Vagina (tissue), 2 donors: ENCODE measurements at regions not wholly inside any gene's neighbourhood (a gene's known extent, or its start where the extent isn't known, plus 50 kb on each side); places are given as distances from the start of the nearest gene placed in this dataset.

ENCODE experiments used
- DNase-seq, 2 donors: peaks; one replicate each; pipeline ENCODE4 v3.0.0-alpha.2; 2017; ENCODE audit errors: extremely low spot score in 2 of 2
- H3K27ac ChIP-seq: fragments of 200-600 bp; sonication (generic); one replicate; pipeline ENCODE4 v1.5.1; 2019
- H3K27me3 ChIP-seq: fragments of 200-600 bp; sonication (generic); one replicate; pipeline ENCODE4 v1.5.1; 2019
- H3K36me3 ChIP-seq, 2 donors: fragments of 200-600 bp; sonication (generic); one replicate each; pipeline ENCODE4 v1.5.1; 2017 to 2019
- H3K4me1 ChIP-seq: fragments of 200-600 bp; sonication (generic); one replicate; pipeline ENCODE4 v1.5.1; 2019
- H3K4me3 ChIP-seq, 2 donors: fragments of 200-600 bp; sonication (generic); 1 replicate in 1 of 2; 2 replicates in 1 of 2; pipeline ENCODE4 v1.5.1; 2016 to 2019
- H3K9me3 ChIP-seq: fragments of 200-600 bp; sonication (generic); one replicate; pipeline ENCODE4 v1.5.1; 2019
- CTCF ChIP-seq, 3 experiments: fragments of 450-650 bp in 2 of 3; fragments of 200-600 bp in 1 of 3; sonication (generic) in 1 of 3; IDR thresholded peaks; one replicate each; pipeline ENCODE4 v1.5.1; 2017 to 2019; ENCODE audit warnings: antibody characterized with exemption in 3 of 3, mild to moderate bottlenecking in 2 of 3, moderate library complexity in 2 of 3
- POLR2A ChIP-seq, 2 donors: fragments of 450-650 bp; IDR thresholded peaks; one replicate each; pipeline ENCODE4 v1.6.1; 2017; ENCODE audit warnings: antibody characterized with exemption in 2 of 2, mild to moderate bottlenecking in 2 of 2, moderate library complexity in 2 of 2
- POLR2AphosphoS5 ChIP-seq, 2 donors: sonication (generic); formaldehyde crosslinking; IDR thresholded peaks; one replicate each; pipeline ENCODE4 v1.9.0; 2017; ENCODE audit warnings: antibody characterized with exemption in 2 of 2, mild to moderate bottlenecking in 2 of 2, low read depth in 1 of 2; ENCODE audit not compliant: insufficient read depth in 1 of 2
- intact Hi-C: fragments of 100-400 bp; cut with DNase I; formaldehyde crosslinking; loops from one replicate; pipeline ENCODE4 v1.15.1; 2023

GRCh38 chr10:108078263-108078662, 913.8 kb upstream of the SORCS1 start:
- no peak for DNase-seq
- Histone ChIP-seq H3K36me3 (no peaks in the 10 kb centered on the region), H3K9me3 (no peaks in the 10 kb centered on the region), H3K27ac (no peak overlapping the region), H3K27me3 (no peaks in the 10 kb centered on the region), H3K4me3 (no peak overlapping the region), H3K4me1 (no peaks in the 10 kb centered on the region)
- TF ChIP-seq POLR2A (IDR thresholded peaks at IDR 0.05): no peak
- TF ChIP-seq CTCF (IDR thresholded peaks at IDR 0.05): no peak
- TF ChIP-seq POLR2AphosphoS5 (IDR thresholded peaks at IDR 0.05; ENCODE audit: insufficient read depth in 1 of 2, low read depth in 1 of 2): no peak
- intact Hi-C loops: no loop called here

GRCh38 chr10:108072466-108072865, 908.0 kb upstream of the SORCS1 start:
- Histone ChIP-seq H3K27me3 (no peaks in the 10 kb centered on the region), H3K27ac (no peak overlapping the region), H3K4me3 (no peak overlapping the region), H3K9me3 (no peaks in the 10 kb centered on the region), H3K4me1 (no peaks in the 10 kb centered on the region), H3K36me3 (no peaks in the 10 kb centered on the region)
- TF ChIP-seq CTCF (IDR thresholded peaks at IDR 0.05): no peak
- no peak for TF ChIP-seq POLR2A (IDR thresholded peaks at IDR 0.05)
- no peak for TF ChIP-seq POLR2AphosphoS5 (IDR thresholded peaks at IDR 0.05; ENCODE audit: insufficient read depth in 1 of 2, low read depth in 1 of 2)
- intact Hi-C loops: no loop called here
- DNase-seq: no peak

- no peak for DNase-seq
- H3K4me3 ChIP-seq: no peak overlapping the region
- intact Hi-C loops: no loop called here
- no peaks in the 10 kb centered on the region for H3K27me3 ChIP-seq
- H3K27ac ChIP-seq: no peak overlapping the region
- no peaks in the 10 kb centered on the region for H3K36me3 ChIP-seq
- TF ChIP-seq CTCF (IDR thresholded peaks at IDR 0.05) (no peak), POLR2AphosphoS5 (IDR thresholded peaks at IDR 0.05; ENCODE audit: insufficient read depth in 1 of 2, low read depth in 1 of 2) (no peak)
- no peaks in the 10 kb centered on the region for H3K9me3 ChIP-seq
- no peaks in the 10 kb centered on the region for H3K4me1 ChIP-seq
These were observed 906.3 kb upstream of the SORCS1 start for GRCh38 chr10:108070789-108071188.

- Histone ChIP-seq H3K27ac (no peak overlapping the region), H3K4me3 (no peak overlapping the region), H3K27me3 (no peaks in the 10 kb centered on the region), H3K9me3 (no peaks in the 10 kb centered on the region), H3K36me3 (no peaks in the 10 kb centered on the region), H3K4me1 (no peaks in the 10 kb centered on the region)
- no peak for DNase-seq
- intact Hi-C loops: no loop called here
- TF ChIP-seq POLR2A (IDR thresholded peaks at IDR 0.05): no peak
- TF ChIP-seq POLR2AphosphoS5 (IDR thresholded peaks at IDR 0.05; ENCODE audit: insufficient read depth in 1 of 2, low read depth in 1 of 2): no peak
- no peak for TF ChIP-seq CTCF (IDR thresholded peaks at IDR 0.05)
These were observed 904.6 kb upstream of the SORCS1 start for GRCh38 chr10:108069096-108069495.

GRCh38 chr10:108064746-108065260, 900.3 kb upstream of the SORCS1 start:
- no peak for DNase-seq
- intact Hi-C loops: no loop called here
- H3K4me3 ChIP-seq: no peak overlapping the region

More at GRCh38 chr10:108064746-108065260, 900.3 kb upstream of the SORCS1 start:
- Histone ChIP-seq H3K9me3 (no peaks in the 10 kb centered on the region), H3K27me3 (no peaks in the 10 kb centered on the region), H3K27ac (no peak overlapping the region), H3K36me3 (no peaks in the 10 kb centered on the region), H3K4me1 (no peaks in the 10 kb centered on the region)
- TF ChIP-seq POLR2AphosphoS5 (IDR thresholded peaks at IDR 0.05; ENCODE audit: insufficient read depth in 1 of 2, low read depth in 1 of 2) (no peak), POLR2A (IDR thresholded peaks at IDR 0.05) (no peak), CTCF (IDR thresholded peaks at IDR 0.05) (no peak)
